Stomach (tissue), 4 donors: ENCODE measurements at regions not wholly inside any gene's neighbourhood (a gene's known extent, or its start where the extent isn't known, plus 50 kb on each side); places are given as distances from the start of the nearest gene placed in this dataset.

ENCODE experiments used
- POLR2A ChIP-seq, 4 donors: fragments of 450-650 bp; IDR thresholded peaks; one replicate each; pipeline ENCODE4 v1.6.1; 2016; ENCODE audit warnings: antibody characterized with exemption in 4 of 4, control low read depth in 2 of 4, mild to moderate bottlenecking in 1 of 4, moderate library complexity in 1 of 4
- POLR2AphosphoS5 ChIP-seq, 3 donors: sonication (generic); formaldehyde crosslinking; IDR thresholded peaks; one replicate each; pipeline ENCODE4 v1.6.1; 2016; ENCODE audit warnings: antibody characterized with exemption in 3 of 3
- TF ChIP-seq, protein P1 (sequence below), 7 experiments: fragments of 450-650 bp in 4 of 7; fragments of 200-600 bp in 3 of 7; sonication (generic) in 3 of 7; IDR thresholded peaks; one replicate each; pipeline ENCODE4 v1.5.1; 2016 to 2019; ENCODE audit warnings: antibody characterized with exemption in 7 of 7, control low read depth in 2 of 7, mild to moderate bottlenecking in 1 of 7

GRCh38 chr7:25665374-25665773 lies 437.1 kb upstream of the NPVF start:
- TF ChIP-seq, protein P1, sequence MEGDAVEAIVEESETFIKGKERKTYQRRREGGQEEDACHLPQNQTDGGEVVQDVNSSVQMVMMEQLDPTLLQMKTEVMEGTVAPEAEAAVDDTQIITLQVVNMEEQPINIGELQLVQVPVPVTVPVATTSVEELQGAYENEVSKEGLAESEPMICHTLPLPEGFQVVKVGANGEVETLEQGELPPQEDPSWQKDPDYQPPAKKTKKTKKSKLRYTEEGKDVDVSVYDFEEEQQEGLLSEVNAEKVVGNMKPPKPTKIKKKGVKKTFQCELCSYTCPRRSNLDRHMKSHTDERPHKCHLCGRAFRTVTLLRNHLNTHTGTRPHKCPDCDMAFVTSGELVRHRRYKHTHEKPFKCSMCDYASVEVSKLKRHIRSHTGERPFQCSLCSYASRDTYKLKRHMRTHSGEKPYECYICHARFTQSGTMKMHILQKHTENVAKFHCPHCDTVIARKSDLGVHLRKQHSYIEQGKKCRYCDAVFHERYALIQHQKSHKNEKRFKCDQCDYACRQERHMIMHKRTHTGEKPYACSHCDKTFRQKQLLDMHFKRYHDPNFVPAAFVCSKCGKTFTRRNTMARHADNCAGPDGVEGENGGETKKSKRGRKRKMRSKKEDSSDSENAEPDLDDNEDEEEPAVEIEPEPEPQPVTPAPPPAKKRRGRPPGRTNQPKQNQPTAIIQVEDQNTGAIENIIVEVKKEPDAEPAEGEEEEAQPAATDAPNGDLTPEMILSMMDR (IDR thresholded peaks at IDR 0.05) = no peak
- TF ChIP-seq POLR2A (IDR thresholded peaks at IDR 0.05) = no peak
- TF ChIP-seq POLR2AphosphoS5 (IDR thresholded peaks at IDR 0.05) = peak in 2 of 3 donors; percentile 24 to 56
